ENCODE measurements at regions not wholly inside any gene's neighbourhood (a gene's known extent, or its start where the extent isn't known, plus 50 kb on each side); places are given as distances from the start of the nearest gene placed in this dataset.
"Not testable (repeated sequence)": the region's sequence is repeated elsewhere in the genome, so short reads cannot be mapped to it uniquely, and the experiment has no call there.

DNA sequence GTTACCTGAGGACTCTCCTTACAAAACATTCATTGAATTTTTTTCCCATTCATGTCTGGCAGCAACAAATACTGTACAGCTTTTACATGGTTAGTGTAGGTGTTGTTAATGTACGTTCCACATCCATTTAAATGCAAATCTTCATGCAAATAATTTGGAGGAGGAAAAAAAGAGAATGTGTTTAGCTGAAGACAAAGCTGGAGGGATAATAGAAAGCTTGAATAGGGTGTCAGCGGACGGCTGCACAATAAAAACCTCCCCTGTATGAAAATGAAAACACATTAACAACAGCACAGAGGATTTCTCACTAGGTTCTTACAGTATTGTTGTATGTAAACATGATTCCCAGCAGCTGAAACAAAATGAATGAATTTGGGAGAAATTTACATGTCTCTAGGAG lies 231.5 kb downstream of the ZNF608 start:
- Histone ChIP-seq H3K4me1 (ENCODE audit: control insufficient read depth, insufficient read depth, low read length, poor library complexity, severe bottlenecking) (no peaks in the 10 kb centered on the region), H3K9me3 (ENCODE audit: control insufficient read depth in 2 of 2, low read length in 2 of 2) (no peaks in the 10 kb centered on the region), H3K36me3 (ENCODE audit: control insufficient read depth, insufficient read depth, low read length) (no peaks in the 10 kb centered on the region), H3K27me3 (ENCODE audit: control insufficient read depth, insufficient read depth, low read length) (no peaks in the 10 kb centered on the region), H3K27ac (ENCODE audit: insufficient read depth, low read length, poor library complexity, severe bottlenecking) (no peak overlapping the region), H3K4me3 (ENCODE audit: low read depth, low read length) (no peak overlapping the region)
- Mint-ChIP-seq H3K4me1 (no peaks in the 10 kb centered on the region), H3K4me3 (no peak overlapping the region), H3K36me3 (no peaks in the 10 kb centered on the region), H3K27me3 (peaks cover 4% of the 10 kb centered on the region), H3K9me3 (peaks cover 0 to 5% (median 0%) of the 10 kb centered on the region in 7 donors), H3K27ac (no peak overlapping the region)
- ATAC-seq (ENCODE audit: low read depth in 2 of 2) (no peak), DNase-seq (no peak)

DNA sequence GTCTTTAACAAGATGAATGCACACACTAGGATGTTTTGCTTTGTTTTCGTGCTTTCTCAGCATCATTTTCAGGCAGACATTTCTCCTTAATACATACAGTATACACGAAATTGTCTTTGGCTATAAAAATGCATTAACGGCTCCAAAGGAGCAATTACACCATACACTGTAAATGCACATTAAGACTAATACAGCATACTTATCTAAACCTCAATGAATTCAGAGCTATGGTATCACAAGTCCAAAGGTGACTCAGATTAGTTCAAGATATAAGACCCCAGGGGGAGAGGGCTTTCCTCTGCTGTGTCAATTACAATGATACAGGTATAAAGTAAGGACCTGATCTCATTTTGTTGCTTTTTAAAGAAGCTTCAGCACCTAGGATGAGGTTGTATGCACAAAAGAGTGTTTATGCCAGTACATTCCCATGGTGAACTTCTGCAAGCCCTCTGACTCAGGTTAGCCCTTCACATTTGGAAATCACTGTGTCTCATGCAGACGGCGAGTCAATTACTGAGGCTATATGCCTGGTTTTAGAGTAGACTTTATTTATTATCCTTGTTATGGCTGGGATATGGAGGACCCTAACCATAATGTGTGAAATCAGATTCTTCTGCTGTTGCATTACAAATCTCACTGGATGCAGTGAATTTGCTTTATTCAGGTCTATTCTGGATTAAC lies 233.3 kb downstream of the ZNF608 start:
- Mint-ChIP-seq H3K27ac (no peak overlapping the region), H3K4me3 (no peak overlapping the region), H3K4me1 (no peaks in the 10 kb centered on the region), H3K27me3 (peaks cover 3% of the 10 kb centered on the region), H3K36me3 (no peaks in the 10 kb centered on the region), H3K9me3 (peaks cover 0 to 5% (median 0%) of the 10 kb centered on the region in 7 donors)
- H3K4me1 ChIP-seq (ENCODE audit: control insufficient read depth, insufficient read depth, low read length, poor library complexity, severe bottlenecking) = no peaks in the 10 kb centered on the region
- no peaks in the 10 kb centered on the region for H3K27me3 ChIP-seq (ENCODE audit: control insufficient read depth, insufficient read depth, low read length)
- H3K27ac ChIP-seq (ENCODE audit: insufficient read depth, low read length, poor library complexity, severe bottlenecking) = no peak overlapping the region
- no peaks in the 10 kb centered on the region for H3K36me3 ChIP-seq (ENCODE audit: control insufficient read depth, insufficient read depth, low read length)
- H3K4me3 ChIP-seq (ENCODE audit: low read depth, low read length) = no peak overlapping the region
- ATAC-seq (ENCODE audit: low read depth in 2 of 2) = no peak
- no peaks in the 10 kb centered on the region for H3K9me3 ChIP-seq (ENCODE audit: control insufficient read depth in 2 of 2, low read length in 2 of 2)
- no peak for DNase-seq

DNA sequence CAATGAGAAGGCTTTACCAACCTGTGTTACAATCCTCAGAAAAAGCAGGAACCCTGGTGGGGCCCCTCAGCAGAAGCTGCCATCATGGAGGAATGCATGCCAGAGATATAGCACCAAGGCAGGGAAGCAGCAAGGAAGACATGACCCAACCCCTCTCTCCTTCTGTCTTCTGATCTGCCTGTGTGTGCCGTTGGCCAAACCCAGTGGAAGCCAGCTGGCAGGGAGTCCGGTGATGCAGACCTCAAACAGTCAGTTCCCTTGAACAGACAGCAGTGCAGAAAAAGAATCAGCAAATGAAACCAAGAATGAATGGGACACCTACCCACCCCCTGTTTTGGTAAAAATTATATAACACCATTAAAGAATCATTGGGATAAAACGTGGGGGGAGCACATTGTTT lies 234.2 kb downstream of the ZNF608 start:
- Histone ChIP-seq H3K27ac (ENCODE audit: insufficient read depth, low read length, poor library complexity, severe bottlenecking) (no peak overlapping the region), H3K36me3 (ENCODE audit: control insufficient read depth, insufficient read depth, low read length) (no peaks in the 10 kb centered on the region), H3K9me3 (ENCODE audit: control insufficient read depth in 2 of 2, low read length in 2 of 2) (no peaks in the 10 kb centered on the region), H3K4me3 (ENCODE audit: low read depth, low read length) (no peak overlapping the region), H3K27me3 (ENCODE audit: control insufficient read depth, insufficient read depth, low read length) (no peaks in the 10 kb centered on the region), H3K4me1 (ENCODE audit: control insufficient read depth, insufficient read depth, low read length, poor library complexity, severe bottlenecking) (no peaks in the 10 kb centered on the region)
- no peak overlapping the region for H3K4me3 Mint-ChIP-seq
- DNase-seq = no peak
- no peak overlapping the region for H3K27ac Mint-ChIP-seq
- H3K4me1 Mint-ChIP-seq = no peaks in the 10 kb centered on the region
- peaks cover 2% of the 10 kb centered on the region for H3K27me3 Mint-ChIP-seq
- ATAC-seq (ENCODE audit: low read depth in 2 of 2) = no peak
- peaks cover 0 to 5% (median 0%) of the 10 kb centered on the region in 7 donors for H3K9me3 Mint-ChIP-seq
- no peaks in the 10 kb centered on the region for H3K36me3 Mint-ChIP-seq

DNA sequence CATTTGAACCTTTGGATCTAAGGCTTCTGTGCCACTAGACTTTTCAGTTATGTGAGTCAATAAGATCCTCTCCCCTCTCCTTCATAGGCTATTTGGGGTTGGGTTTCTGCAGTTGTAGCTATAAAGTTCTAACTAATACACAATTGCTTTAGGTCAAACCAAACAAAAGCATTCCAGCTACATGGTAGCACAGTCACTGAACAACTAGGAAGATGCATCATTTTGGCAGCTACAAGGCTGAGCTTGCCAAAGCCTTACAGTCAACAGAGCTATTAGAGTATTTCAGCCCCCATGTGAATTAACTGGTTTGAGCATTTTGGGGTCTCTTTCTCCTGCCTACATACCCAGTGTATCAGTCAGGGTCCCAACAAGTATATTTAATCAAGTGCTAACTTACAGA lies 234.6 kb downstream of the ZNF608 start:
- Histone ChIP-seq H3K9me3 (ENCODE audit: control insufficient read depth in 2 of 2, low read length in 2 of 2) (no peaks in the 10 kb centered on the region), H3K36me3 (ENCODE audit: control insufficient read depth, insufficient read depth, low read length) (no peaks in the 10 kb centered on the region), H3K4me1 (ENCODE audit: control insufficient read depth, insufficient read depth, low read length, poor library complexity, severe bottlenecking) (no peaks in the 10 kb centered on the region), H3K4me3 (ENCODE audit: low read depth, low read length) (no peak overlapping the region), H3K27ac (ENCODE audit: insufficient read depth, low read length, poor library complexity, severe bottlenecking) (no peak overlapping the region), H3K27me3 (ENCODE audit: control insufficient read depth, insufficient read depth, low read length) (no peaks in the 10 kb centered on the region)
- no peak overlapping the region for H3K4me3 Mint-ChIP-seq
- peaks cover 4% of the 10 kb centered on the region for H3K27me3 Mint-ChIP-seq
- no peak overlapping the region for H3K27ac Mint-ChIP-seq
- peaks cover 0 to 5% (median 0%) of the 10 kb centered on the region in 7 donors for H3K9me3 Mint-ChIP-seq
- ATAC-seq (ENCODE audit: low read depth in 2 of 2) (no peak), DNase-seq (no peak)
- H3K36me3 Mint-ChIP-seq = no peaks in the 10 kb centered on the region
- H3K4me1 Mint-ChIP-seq = no peaks in the 10 kb centered on the region

DNA sequence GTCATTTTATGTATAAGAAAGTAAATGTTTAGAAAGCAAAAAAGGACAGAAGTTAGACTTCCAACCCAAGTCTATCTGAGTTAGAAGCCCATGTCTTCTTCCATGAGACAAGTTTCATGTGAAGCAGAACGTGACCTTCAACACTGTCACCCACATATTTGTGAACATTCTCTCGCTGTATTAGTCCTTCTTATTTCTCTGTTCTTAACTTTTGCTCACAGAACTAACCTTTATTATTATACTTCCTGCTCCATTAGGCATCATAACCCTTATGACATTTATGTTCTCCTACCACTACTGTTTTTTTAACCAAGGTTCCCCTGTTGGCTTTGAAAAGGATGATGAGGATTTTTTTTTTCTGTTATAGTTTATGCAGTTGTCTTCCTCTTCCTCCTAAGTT lies 238.8 kb downstream of the ZNF608 start:
- peaks cover 4% of the 10 kb centered on the region for H3K27me3 Mint-ChIP-seq
- no peaks in the 10 kb centered on the region for H3K4me1 Mint-ChIP-seq

DNA sequence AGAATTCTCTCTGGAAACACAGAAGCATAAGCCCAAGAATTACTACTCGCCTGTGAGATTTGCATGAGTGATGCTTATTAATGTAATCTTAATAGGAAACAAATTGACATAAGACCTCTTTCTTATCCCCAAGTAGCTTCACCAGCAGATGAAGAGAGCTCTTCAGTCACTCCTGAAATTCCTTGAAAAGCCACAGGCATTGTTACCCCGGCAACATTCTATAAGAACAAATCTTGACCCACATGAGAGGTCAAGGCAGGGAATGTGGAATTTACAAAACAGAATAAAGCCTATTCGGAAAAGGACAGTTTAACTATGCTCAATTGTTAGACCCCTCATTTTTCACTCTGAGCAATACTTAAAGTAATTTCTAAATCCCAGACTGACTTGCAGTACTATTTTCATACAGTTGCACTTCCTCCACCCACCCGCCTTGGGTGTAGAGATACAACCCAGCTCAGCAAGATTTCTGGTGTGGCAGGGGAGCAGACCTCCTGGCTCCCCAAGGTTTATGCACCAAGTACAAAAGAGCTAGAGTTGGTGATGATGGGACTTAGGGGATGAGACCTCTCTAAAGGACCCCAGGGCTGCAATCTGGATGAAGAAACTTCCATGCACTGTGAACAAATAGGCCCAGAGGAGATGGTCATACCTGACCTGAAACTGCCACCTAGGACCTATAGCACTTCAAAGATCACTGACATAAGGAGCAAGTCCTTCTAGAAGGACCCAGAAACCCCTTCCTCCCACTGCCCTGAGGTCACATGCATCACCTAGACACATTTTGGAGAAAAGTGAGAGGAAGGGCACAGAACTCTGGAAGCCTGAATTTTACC lies 242.1 kb downstream of the ZNF608 start:
- Mint-ChIP-seq H3K27me3 (peaks cover 4% of the 10 kb centered on the region), H3K4me3 (no peak overlapping the region), H3K36me3 (no peaks in the 10 kb centered on the region), H3K4me1 (no peaks in the 10 kb centered on the region), H3K27ac (no peak overlapping the region), H3K9me3 (peaks cover 0 to 4% (median 0%) of the 10 kb centered on the region in 7 donors)
- no peak for DNase-seq
- Histone ChIP-seq H3K9me3 (ENCODE audit: control insufficient read depth in 2 of 2, low read length in 2 of 2) (no peaks in the 10 kb centered on the region), H3K4me1 (ENCODE audit: control insufficient read depth, insufficient read depth, low read length, poor library complexity, severe bottlenecking) (no peaks in the 10 kb centered on the region), H3K36me3 (ENCODE audit: control insufficient read depth, insufficient read depth, low read length) (no peaks in the 10 kb centered on the region), H3K27me3 (ENCODE audit: control insufficient read depth, insufficient read depth, low read length) (no peaks in the 10 kb centered on the region), H3K4me3 (ENCODE audit: low read depth, low read length) (no peak overlapping the region), H3K27ac (ENCODE audit: insufficient read depth, low read length, poor library complexity, severe bottlenecking) (no peak overlapping the region)
- no peak for ATAC-seq (ENCODE audit: low read depth in 2 of 2)

More for the DNA sequence above, 238.8 kb downstream of the ZNF608 start:
- Mint-ChIP-seq H3K9me3 (peaks cover 0 to 2% (median 0%) of the 10 kb centered on the region in 7 donors), H3K36me3 (no peaks in the 10 kb centered on the region), H3K27ac (no peak overlapping the region), H3K4me3 (no peak overlapping the region)
- DNase-seq (no peak), ATAC-seq (ENCODE audit: low read depth in 2 of 2) (no peak)
- Histone ChIP-seq H3K4me1 (ENCODE audit: control insufficient read depth, insufficient read depth, low read length, poor library complexity, severe bottlenecking) (no peaks in the 10 kb centered on the region), H3K27me3 (ENCODE audit: control insufficient read depth, insufficient read depth, low read length) (no peaks in the 10 kb centered on the region), H3K9me3 (ENCODE audit: control insufficient read depth in 2 of 2, low read length in 2 of 2) (no peaks in the 10 kb centered on the region), H3K27ac (ENCODE audit: insufficient read depth, low read length, poor library complexity, severe bottlenecking) (no peak overlapping the region), H3K4me3 (ENCODE audit: low read depth, low read length) (no peak overlapping the region), H3K36me3 (ENCODE audit: control insufficient read depth, insufficient read depth, low read length) (no peaks in the 10 kb centered on the region)

DNA sequence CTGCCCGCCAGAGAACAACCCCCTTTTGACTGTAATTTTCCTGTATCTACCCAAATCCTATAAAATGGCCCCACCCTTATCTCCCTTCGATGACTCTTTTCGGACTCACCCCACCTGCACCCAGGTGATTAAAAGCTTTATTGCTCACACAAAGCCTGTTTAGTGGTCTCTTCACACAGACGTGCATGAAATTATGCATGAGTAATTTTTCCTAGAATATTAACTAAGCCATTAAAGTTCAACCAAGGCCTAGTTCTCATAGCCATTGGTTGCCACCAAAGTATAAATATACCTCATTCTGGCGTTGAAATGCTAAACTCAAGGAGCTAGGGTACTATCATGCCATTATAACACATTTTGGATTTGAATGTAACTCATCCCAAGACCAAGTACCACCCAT lies 243.9 kb downstream of the ZNF608 start:
- H3K9me3 Mint-ChIP-seq = peaks cover 0 to 5% (median 0%) of the 10 kb centered on the region in 7 donors
- Histone ChIP-seq H3K27ac (ENCODE audit: insufficient read depth, low read length, poor library complexity, severe bottlenecking) (no peak overlapping the region), H3K27me3 (ENCODE audit: control insufficient read depth, insufficient read depth, low read length) (no peaks in the 10 kb centered on the region), H3K36me3 (ENCODE audit: control insufficient read depth, insufficient read depth, low read length) (no peaks in the 10 kb centered on the region), H3K4me1 (ENCODE audit: control insufficient read depth, insufficient read depth, low read length, poor library complexity, severe bottlenecking) (no peaks in the 10 kb centered on the region), H3K4me3 (ENCODE audit: low read depth, low read length) (no peak overlapping the region), H3K9me3 (ENCODE audit: control insufficient read depth in 2 of 2, low read length in 2 of 2) (no peaks in the 10 kb centered on the region)
- peaks cover 4% of the 10 kb centered on the region for H3K27me3 Mint-ChIP-seq
- ATAC-seq (ENCODE audit: low read depth in 2 of 2) (no peak), DNase-seq (no peak)
- no peaks in the 10 kb centered on the region for H3K4me1 Mint-ChIP-seq
- H3K36me3 Mint-ChIP-seq = no peaks in the 10 kb centered on the region
- no peak overlapping the region for H3K27ac Mint-ChIP-seq
- H3K4me3 Mint-ChIP-seq = no peak overlapping the region

- not testable (repeated sequence) for H3K4me3 Mint-ChIP-seq; H3K36me3 ChIP-seq (ENCODE audit: control insufficient read depth, insufficient read depth, low read length); H3K27me3 Mint-ChIP-seq; H3K9me3 Mint-ChIP-seq; H3K27me3 ChIP-seq (ENCODE audit: control insufficient read depth, insufficient read depth, low read length); H3K9me3 ChIP-seq (ENCODE audit: control insufficient read depth in 2 of 2, low read length in 2 of 2); H3K4me3 ChIP-seq (ENCODE audit: low read depth, low read length); H3K27ac ChIP-seq (ENCODE audit: insufficient read depth, low read length, poor library complexity, severe bottlenecking); H3K4me1 ChIP-seq (ENCODE audit: control insufficient read depth, insufficient read depth, low read length, poor library complexity, severe bottlenecking); ATAC-seq (ENCODE audit: low read depth in 2 of 2); DNase-seq; H3K36me3 Mint-ChIP-seq; H3K4me1 Mint-ChIP-seq
- H3K27ac Mint-ChIP-seq = peak overlapping the region in 1 of 3 donors; percentile 64
Measured at GRCh38 chr5:124499818-124500217, 246.6 kb downstream of the ZNF608 start.
